HEK293T (cell line): ENCODE measurements at regions not wholly inside any gene's neighbourhood (a gene's known extent, or its start where the extent isn't known, plus 50 kb on each side); places are given as distances from the start of the nearest gene placed in this dataset.

ENCODE experiments used
- CTCF ChIA-PET: fragments of 350-600 bp; formaldehyde crosslinking; extraction: SDS; loops from one replicate; lab custom pipeline; 2021; ENCODE audit warnings: antibody characterized with exemption, inconsistent platforms; lab: Yijun Ruan, JAX
- POLR2A ChIA-PET: fragments of 350-600 bp; formaldehyde crosslinking; extraction: SDS; loops from one replicate; lab custom pipeline; 2020; ENCODE audit warnings: antibody characterized with exemption, inconsistent platforms; lab: Yijun Ruan, JAX
- DNase-seq: peaks from one replicate; pipeline ENCODE4 v3.0.0; 2012; ENCODE audit warnings: mixed read lengths; ENCODE audit errors: extremely low spot score
- ARNT ChIP-seq: fragments of 450-650 bp; IDR thresholded peaks from 2 replicates; pipeline ENCODE4 v1.6.1; 2017; ENCODE audit warnings: mild to moderate bottlenecking
- BHLHE40 ChIP-seq: fragments of 450-650 bp; IDR thresholded peaks from 2 replicates; pipeline ENCODE4 v1.6.1; 2016; ENCODE audit warnings: mild to moderate bottlenecking, moderate library complexity, borderline replicate concordance
- CTBP1 ChIP-seq: fragments of 450-650 bp; IDR thresholded peaks from 2 replicates; pipeline ENCODE4 v1.6.1; 2016; ENCODE audit warnings: borderline replicate concordance
- ELF4 ChIP-seq: fragments of 450-650 bp; IDR thresholded peaks from 2 replicates; pipeline ENCODE4 v1.6.1; 2017; ENCODE audit warnings: antibody characterized with exemption
- FOXA1 ChIP-seq: fragments of 450-650 bp; IDR thresholded peaks from 2 replicates; pipeline ENCODE4 v1.6.1; 2016; ENCODE audit warnings: mild to moderate bottlenecking
- FOXK2 ChIP-seq: fragments of 450-650 bp; IDR thresholded peaks from 2 replicates; pipeline ENCODE4 v1.6.1; 2016; ENCODE audit warnings: mild to moderate bottlenecking
- FOXM1 ChIP-seq: fragments of 450-650 bp; IDR thresholded peaks from 2 replicates; pipeline ENCODE4 v1.6.1; 2017; ENCODE audit warnings: mild to moderate bottlenecking, borderline replicate concordance
- HDGF ChIP-seq: fragments of 450-650 bp; IDR thresholded peaks from 2 replicates; pipeline ENCODE4 v1.6.1; 2017; ENCODE audit warnings: antibody characterized with exemption, borderline replicate concordance
- L3MBTL2 ChIP-seq: fragments of 450-650 bp; conservative IDR thresholded peaks from 2 replicates; pipeline ENCODE4 v1.6.1; 2016; ENCODE audit warnings: mild to moderate bottlenecking
- LEF1 ChIP-seq: fragments of 450-650 bp; IDR thresholded peaks from 2 replicates; pipeline ENCODE4 v1.6.1; 2017; ENCODE audit warnings: mild to moderate bottlenecking, borderline replicate concordance
- NFRKB ChIP-seq: fragments of 450-650 bp; IDR thresholded peaks from 2 replicates; pipeline ENCODE4 v1.6.1; 2016; ENCODE audit warnings: mild to moderate bottlenecking, moderate library complexity
- SP1 ChIP-seq: fragments of 450-650 bp; IDR thresholded peaks from 2 replicates; pipeline ENCODE4 v1.6.1; 2017
- SUZ12 ChIP-seq: fragments of 450-650 bp; IDR thresholded peaks from 2 replicates; pipeline ENCODE4 v1.6.1; 2016; ENCODE audit warnings: mild to moderate bottlenecking
- TARDBP ChIP-seq: fragments of 450-650 bp; IDR thresholded peaks from 2 replicates; pipeline ENCODE4 v1.6.1; 2016
- ZNF384 ChIP-seq: fragments of 450-650 bp; IDR thresholded peaks from 2 replicates; pipeline ENCODE4 v1.6.1; 2016
- TF ChIP-seq, protein P1 (sequence below): fragments of 450-650 bp; IDR thresholded peaks from 2 replicates; pipeline ENCODE4 v1.6.1; 2016

DNA sequence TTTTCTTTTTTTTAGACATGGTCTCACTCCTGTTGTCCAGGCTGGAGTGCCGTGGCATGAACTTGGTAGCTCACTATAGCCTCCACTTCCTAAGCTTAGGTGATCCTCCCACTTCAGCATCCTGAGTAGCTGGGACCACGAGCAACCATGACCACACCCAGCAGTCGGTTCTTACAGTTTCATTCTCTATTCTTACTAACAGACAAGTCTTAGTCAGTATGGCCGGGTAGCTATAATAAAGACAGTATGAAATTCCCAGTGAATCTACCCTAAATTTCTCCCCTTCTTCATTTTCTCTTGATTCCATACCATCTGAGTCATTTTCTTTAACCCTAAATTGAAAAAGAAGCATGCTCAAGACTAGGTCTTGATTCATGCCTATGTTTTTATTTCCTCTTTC lies 775.3 kb upstream of the NRXN1 start:
- POLR2A ChIA-PET, result no interaction called here
- CTCF ChIA-PET, result no interaction called here
- TF ChIP-seq HDGF (no peak), BHLHE40 (no peak), ZNF384 (no peak), FOXA1 (no peak), ARNT (no peak), LEF1 (no peak), TARDBP (no peak), ELF4 (no peak), FOXK2 (no peak), SUZ12 (no peak), L3MBTL2 (no peak), CTBP1 (no peak)
- TF ChIP-seq, protein P1, sequence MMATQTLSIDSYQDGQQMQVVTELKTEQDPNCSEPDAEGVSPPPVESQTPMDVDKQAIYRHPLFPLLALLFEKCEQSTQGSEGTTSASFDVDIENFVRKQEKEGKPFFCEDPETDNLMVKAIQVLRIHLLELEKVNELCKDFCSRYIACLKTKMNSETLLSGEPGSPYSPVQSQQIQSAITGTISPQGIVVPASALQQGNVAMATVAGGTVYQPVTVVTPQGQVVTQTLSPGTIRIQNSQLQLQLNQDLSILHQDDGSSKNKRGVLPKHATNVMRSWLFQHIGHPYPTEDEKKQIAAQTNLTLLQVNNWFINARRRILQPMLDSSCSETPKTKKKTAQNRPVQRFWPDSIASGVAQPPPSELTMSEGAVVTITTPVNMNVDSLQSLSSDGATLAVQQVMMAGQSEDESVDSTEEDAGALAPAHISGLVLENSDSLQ, result no peak
- no peak for DNase-seq

DNA sequence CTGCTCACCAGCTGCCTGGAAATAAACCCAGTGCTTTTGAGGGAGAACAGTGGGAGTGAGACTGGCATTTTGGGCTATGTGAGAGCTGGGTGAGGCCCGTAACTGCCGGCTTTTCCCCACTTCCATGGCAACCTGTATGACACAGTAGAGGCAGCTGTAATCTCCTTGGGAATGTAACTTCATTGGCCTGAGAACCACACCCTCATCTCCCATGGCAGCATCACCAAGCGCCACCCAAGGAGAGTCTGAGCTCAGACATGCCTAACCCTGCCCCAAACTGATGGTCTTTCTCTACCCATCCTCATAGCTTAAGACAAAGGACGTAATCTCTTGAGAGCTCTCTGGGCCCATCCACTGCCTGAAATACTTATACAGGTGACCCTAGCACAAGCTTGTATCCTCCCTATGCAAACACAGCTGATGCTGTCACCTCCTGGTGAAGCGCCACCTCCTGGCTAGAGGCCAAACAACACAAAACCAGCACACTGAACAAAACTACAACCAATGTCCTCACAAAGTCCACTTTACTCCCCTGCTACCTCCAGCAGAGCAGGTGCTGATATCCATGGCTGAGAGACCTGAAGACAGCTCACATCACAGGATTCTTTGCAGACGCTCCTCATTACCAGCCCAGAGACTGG lies 763.4 kb upstream of the NRXN1 start:
- POLR2A ChIA-PET, result no interaction called here

DNA sequence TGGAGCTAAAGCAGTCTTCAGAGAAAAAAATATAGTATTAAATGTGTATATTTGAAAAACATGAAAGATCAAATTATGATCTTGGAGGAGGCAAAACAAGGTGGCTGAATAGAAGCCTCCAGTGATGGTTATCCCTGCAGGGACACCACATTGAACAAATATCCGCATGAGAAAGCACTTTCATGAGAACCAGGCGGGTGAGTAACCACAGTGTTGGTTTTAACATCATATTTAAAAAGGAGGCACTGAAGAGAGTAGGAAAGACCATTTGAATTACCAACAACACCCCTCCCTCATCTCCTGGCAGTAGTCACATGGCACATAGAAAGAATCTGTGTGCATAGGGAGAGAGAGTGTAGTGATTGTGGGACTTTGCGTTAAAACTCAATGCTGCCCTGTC lies 759.6 kb upstream of the NRXN1 start:
- TF ChIP-seq ARNT (no peak), NFRKB (no peak), FOXK2 (no peak), BHLHE40 (no peak), LEF1 (no peak), FOXA1 (no peak), ZNF384 (no peak), SP1 (no peak), CTBP1 (no peak), SUZ12 (no peak), ELF4 (no peak), FOXM1 (no peak)
- TF ChIP-seq, protein P1, result no peak
- ChIA-PET POLR2A (no interaction called here), CTCF (no interaction called here)
- DNase-seq, result no peak

More for the DNA sequence above, 763.4 kb upstream of the NRXN1 start:
- CTCF ChIA-PET, result interaction anchor here (0.5 kb wide), 1 partner anchor 129 kb away, joined by 3 read pairs; no protein-coding TSS in a partner anchor
- TF ChIP-seq SUZ12 (no peak), FOXA1 (no peak), FOXK2 (no peak), L3MBTL2 (no peak), HDGF (no peak), BHLHE40 (no peak), ZNF384 (no peak), CTBP1 (no peak), ELF4 (no peak), TARDBP (no peak), FOXM1 (no peak), ARNT (no peak), SP1 (no peak), NFRKB (no peak), LEF1 (no peak)
- TF ChIP-seq, protein P1, result no peak
- DNase-seq, result peak; percentile 14

DNA sequence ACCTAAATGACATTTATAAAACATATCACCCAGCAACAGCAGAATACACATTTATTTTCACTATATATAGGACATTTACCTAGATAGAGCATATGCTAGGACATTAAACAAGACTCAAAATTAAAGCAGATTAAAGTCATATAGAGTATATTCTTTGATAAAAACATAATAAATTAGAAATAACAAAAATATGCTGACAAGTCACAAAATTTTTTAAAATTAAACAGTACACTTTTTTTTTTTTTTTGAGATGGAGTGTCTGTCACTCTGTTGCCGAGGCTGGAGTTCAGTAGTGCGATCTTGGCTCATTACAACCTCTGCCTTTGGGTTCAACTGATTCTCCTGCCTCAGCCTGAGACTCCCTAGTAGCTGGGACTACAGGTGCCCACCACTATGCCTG lies 758.9 kb upstream of the NRXN1 start:
- DNase-seq, result no peak
- ChIA-PET CTCF (no interaction called here), POLR2A (no interaction called here)
- no peak for TF ChIP-seq FOXM1
- TF ChIP-seq TARDBP, result no peak
- TF ChIP-seq SP1, result no peak
- TF ChIP-seq ZNF384, result no peak
- TF ChIP-seq L3MBTL2, result no peak
- no peak for TF ChIP-seq NFRKB
- no peak for TF ChIP-seq ELF4
- TF ChIP-seq ARNT, result no peak
- no peak for TF ChIP-seq FOXK2
- no peak for TF ChIP-seq BHLHE40
- TF ChIP-seq SUZ12, result no peak
- TF ChIP-seq LEF1, result no peak

DNA sequence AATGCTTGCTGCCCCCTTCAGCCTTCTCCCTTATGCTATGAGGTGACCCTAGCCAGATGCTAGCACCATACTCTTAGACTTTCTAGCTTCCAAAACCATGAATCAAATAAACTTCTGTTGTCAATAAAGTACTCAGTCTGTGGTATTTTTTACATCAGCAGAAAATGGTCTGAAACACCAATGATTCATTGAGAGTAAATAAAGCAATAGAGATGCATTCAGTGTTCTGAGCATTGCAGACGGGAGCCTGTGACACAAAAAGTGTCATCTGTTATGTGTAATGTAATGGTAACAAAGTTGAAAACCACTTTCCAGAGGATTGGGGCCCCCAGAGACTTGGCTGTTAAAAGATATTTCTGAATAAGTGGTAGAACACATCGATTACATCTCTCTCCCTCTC lies 758.0 kb upstream of the NRXN1 start:
- TF ChIP-seq CTBP1, result no peak
- no peak for TF ChIP-seq TARDBP
- TF ChIP-seq FOXK2, result no peak
- no peak for TF ChIP-seq FOXA1
- no peak for TF ChIP-seq ZNF384
- TF ChIP-seq ELF4, result no peak
- TF ChIP-seq, protein P1, result no peak
- TF ChIP-seq LEF1, result no peak
- no peak for TF ChIP-seq HDGF
- TF ChIP-seq ARNT, result no peak
- no peak for TF ChIP-seq NFRKB
- CTCF ChIA-PET, result no interaction called here
- DNase-seq, result no peak
- POLR2A ChIA-PET, result no interaction called here
